Stimulated activated naive CD8-positive, alpha-beta T cell treated with anti-CD3 and anti-CD28 coated beads, Interleukin-15, Interleukin-2, amounts not matched to agents 100 ng/mL and 50 ng/mL, for 24 hours (primary cell): ENCODE measurements at regions not wholly inside any gene's neighbourhood (a gene's known extent, or its start where the extent isn't known, plus 50 kb on each side); places are given as distances from the start of the nearest gene placed in this dataset.

ENCODE experiments used
- H3K27ac Mint-ChIP-seq: one replicate; pipeline ENCODE4 v1.8.0; 2021; ENCODE audit warnings: mild to moderate bottlenecking, mixed read lengths
- H3K27me3 Mint-ChIP-seq: one replicate; pipeline ENCODE4 v1.8.0; 2021; ENCODE audit warnings: mixed read lengths
- H3K36me3 Mint-ChIP-seq: one replicate; pipeline ENCODE4 v1.8.0; 2021; ENCODE audit warnings: low read depth, mixed read lengths
- H3K4me1 Mint-ChIP-seq: one replicate; pipeline ENCODE4 v1.8.0; 2021; ENCODE audit warnings: low read depth, mixed read lengths
- H3K4me3 Mint-ChIP-seq: one replicate; pipeline ENCODE4 v1.8.0; 2021; ENCODE audit warnings: mild to moderate bottlenecking, mixed read lengths
- H3K9me3 Mint-ChIP-seq: one replicate; pipeline ENCODE4 v1.8.0; 2021; ENCODE audit warnings: mixed read lengths

- Mint-ChIP-seq H3K27me3 (no peaks in the 10 kb centered on the region), H3K36me3 (no peaks in the 10 kb centered on the region), H3K9me3 (peaks cover 3% of the 10 kb centered on the region), H3K4me1 (peaks cover 93% of the 10 kb centered on the region), H3K4me3 (no peak overlapping the region), H3K27ac (peak overlapping the region; percentile 49)
These were observed 294.2 kb upstream of the PTGER4 start for GRCh38 chr5:40385544-40385943.

DNA sequence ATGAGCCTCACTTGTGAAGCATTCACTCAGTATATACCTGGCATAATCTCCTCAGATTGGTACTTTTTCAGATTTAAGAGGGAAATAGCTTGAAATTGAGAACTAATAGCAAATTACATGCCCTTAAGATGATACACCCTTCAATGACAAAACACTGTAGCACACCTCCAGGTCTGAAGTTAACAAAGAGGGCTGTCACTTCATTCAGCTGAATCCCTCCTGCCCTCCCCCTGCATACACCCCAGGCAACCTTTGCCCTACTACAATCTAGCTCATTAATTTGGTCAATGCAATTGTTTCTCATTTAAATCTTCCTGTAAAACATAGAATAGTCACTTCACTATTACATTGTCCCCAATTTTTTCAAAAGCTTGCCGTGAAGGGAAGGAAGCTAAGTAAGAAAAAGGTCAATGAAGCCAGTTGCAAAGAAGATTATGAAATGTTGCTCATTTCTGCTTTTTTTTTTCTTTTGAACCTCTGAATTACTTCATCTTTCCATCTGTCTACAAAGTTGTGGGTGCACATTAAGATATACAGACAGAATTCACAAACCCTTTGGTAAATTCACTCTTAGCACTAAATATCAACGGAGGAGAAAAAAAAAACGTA lies 294.8 kb upstream of the PTGER4 start:
- Mint-ChIP-seq H3K9me3 (peaks cover 6% of the 10 kb centered on the region), H3K4me3 (peak overlapping the region; percentile 49), H3K36me3 (no peaks in the 10 kb centered on the region), H3K27ac (peak overlapping the region; percentile 88), H3K27me3 (no peaks in the 10 kb centered on the region), H3K4me1 (peaks cover 93% of the 10 kb centered on the region)

DNA sequence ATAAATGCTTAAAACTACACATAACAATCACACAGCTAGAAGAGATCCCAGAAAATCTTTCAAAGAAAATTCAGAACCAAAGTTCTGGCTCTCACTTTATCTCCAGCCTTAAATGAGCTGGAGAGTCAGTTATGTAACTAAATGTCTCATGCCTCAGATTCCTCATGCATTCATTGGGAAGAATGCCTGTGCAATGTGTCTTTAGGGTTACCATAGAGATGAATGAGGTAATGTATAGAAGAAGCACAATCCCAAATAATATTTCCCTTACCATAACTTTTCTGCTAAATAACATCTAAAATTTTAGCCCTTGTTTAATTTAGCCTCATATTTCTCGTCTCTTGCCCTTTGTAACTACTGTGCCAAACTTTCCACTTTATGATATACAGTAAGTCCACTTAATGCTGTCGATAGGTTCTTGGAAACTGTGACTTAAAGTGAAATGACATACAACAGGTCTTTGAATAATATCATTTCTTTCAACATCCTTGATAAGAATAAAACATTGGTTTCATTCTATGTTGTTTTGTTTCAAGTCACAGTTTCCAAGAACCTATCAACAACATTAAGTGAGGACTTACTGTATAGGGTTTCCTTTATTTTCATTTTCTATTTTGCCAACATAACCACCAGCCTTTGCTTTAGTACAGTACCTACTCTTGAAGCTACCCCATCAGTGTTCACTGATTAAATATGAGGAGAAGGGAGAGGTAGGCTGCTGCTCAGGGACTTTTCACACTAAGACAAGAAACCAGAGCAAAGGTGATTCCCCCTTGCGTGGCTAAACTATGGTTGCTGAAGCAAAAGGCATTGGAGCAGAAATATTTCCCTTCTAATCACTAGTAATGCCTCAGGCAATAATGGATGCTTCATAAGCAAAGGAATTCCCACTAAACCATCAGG lies 295.7 kb upstream of the PTGER4 start:
- H3K4me3 Mint-ChIP-seq = peak overlapping the region; percentile 49
- peaks cover 6% of the 10 kb centered on the region for H3K9me3 Mint-ChIP-seq
- no peaks in the 10 kb centered on the region for H3K36me3 Mint-ChIP-seq
- peaks cover 92% of the 10 kb centered on the region for H3K4me1 Mint-ChIP-seq
- H3K27ac Mint-ChIP-seq = peak overlapping the region; percentile 88
- no peaks in the 10 kb centered on the region for H3K27me3 Mint-ChIP-seq

GRCh38 chr5:40381676-40382363 lies 297.9 kb upstream of the PTGER4 start:
- Mint-ChIP-seq H3K4me1 (peaks cover 89% of the 10 kb centered on the region), H3K36me3 (peaks cover 6% of the 10 kb centered on the region), H3K9me3 (peaks cover 3% of the 10 kb centered on the region), H3K4me3 (no peak overlapping the region), H3K27me3 (no peaks in the 10 kb centered on the region), H3K27ac (peak overlapping the region; percentile 54)

DNA sequence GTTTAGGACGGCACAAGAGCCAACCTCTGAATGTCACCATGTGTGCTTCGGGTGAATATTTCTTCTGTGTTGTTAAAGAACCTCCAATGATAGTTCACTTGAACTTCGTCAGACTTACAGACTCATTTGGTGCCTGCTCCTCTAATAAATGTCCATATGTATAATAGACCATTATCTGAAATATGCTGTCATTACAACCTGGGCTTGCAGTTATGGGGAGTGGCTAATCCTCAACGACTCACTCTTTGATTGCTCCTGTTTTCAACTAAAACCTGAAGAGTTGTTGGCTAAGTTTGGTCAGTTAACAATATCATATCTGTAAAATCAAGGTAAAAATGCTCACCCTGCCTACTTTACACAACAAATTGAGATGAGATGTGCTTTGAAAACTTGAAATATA lies 298.7 kb upstream of the PTGER4 start:
- Mint-ChIP-seq H3K4me1 (peaks cover 87% of the 10 kb centered on the region), H3K4me3 (no peak overlapping the region), H3K9me3 (peaks cover 3% of the 10 kb centered on the region), H3K27ac (no peak overlapping the region), H3K27me3 (no peaks in the 10 kb centered on the region), H3K36me3 (peaks cover 6% of the 10 kb centered on the region)

GRCh38 chr5:40378396-40379177 lies 301.1 kb upstream of the PTGER4 start:
- Mint-ChIP-seq H3K27ac (peak overlapping the region; percentile 82), H3K36me3 (peaks cover 6% of the 10 kb centered on the region), H3K4me3 (peak overlapping the region; percentile 24), H3K9me3 (peaks cover 3% of the 10 kb centered on the region), H3K4me1 (peaks cover 65% of the 10 kb centered on the region), H3K27me3 (no peaks in the 10 kb centered on the region)

DNA sequence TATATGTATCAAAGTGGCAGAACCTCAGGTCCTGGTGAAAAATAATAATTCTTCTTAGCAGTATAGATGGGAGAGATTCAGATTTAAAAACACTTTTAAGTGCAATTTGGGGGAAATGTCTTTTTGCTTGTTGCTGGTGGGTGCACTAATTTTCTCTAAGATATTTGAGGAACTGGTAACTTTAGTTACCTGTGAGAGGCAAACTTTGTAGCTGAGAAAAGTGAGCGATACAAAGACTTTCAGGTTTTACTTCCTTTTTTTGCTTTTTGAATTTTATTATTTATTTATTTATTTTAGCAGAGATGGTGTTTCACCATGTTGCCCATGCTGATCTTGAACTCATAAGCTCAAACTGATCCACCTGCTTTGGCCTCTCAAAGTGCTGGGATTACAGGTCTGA lies 303.1 kb upstream of the PTGER4 start:
- H3K4me1 Mint-ChIP-seq = peaks cover 45% of the 10 kb centered on the region
- peaks cover 6% of the 10 kb centered on the region for H3K36me3 Mint-ChIP-seq
- no peaks in the 10 kb centered on the region for H3K27me3 Mint-ChIP-seq
- H3K9me3 Mint-ChIP-seq = peaks cover 3% of the 10 kb centered on the region
- H3K4me3 Mint-ChIP-seq = no peak overlapping the region
- H3K27ac Mint-ChIP-seq = no peak overlapping the region

DNA sequence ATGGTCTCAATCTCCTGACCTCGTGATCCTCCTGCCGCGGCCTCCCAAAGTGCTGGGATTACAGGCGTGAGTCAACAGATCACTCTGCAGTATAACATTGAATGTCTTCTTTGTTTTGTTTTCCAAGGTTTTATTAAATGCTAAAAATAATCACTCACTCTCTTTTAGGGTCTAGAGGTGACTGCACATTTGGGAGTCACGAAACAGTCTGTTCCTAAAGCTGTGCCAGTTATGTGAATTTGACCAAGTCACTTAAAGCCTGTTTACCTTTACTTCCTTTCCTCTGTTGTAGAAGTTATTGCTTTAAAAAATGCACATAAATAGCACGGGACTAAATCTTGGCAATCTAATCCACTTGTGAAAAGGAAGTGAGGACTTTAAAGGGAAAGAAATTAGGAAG lies 304.9 kb upstream of the PTGER4 start:
- H3K27me3 Mint-ChIP-seq = no peaks in the 10 kb centered on the region
- H3K27ac Mint-ChIP-seq = no peak overlapping the region

DNA sequence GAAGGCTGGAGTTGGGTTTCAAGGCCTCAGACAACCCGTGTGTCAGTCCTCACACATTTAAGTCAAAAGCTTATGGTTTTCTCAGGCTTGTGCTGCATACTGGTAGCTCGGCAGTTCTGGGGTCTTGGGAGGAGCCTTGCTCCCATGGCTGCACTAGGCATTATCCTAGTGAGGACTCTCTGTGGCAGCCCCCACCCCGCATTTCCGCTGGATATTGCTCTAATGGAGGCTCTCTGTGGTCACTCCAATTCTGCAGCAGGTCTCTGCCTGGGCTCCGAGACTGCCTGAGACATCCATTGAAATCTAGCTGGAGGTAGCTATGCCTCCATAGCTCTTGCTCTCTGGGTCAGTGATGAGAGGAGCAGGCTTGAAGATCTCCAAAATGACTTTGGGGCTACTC lies 311.5 kb upstream of the PTGER4 start:
- Mint-ChIP-seq H3K4me1 (peaks cover 18% of the 10 kb centered on the region), H3K9me3 (peaks cover 16% of the 10 kb centered on the region), H3K27me3 (no peaks in the 10 kb centered on the region), H3K4me3 (no peak overlapping the region), H3K36me3 (peaks cover under 1% of the 10 kb centered on the region), H3K27ac (no peak overlapping the region)

More for the DNA sequence above, 304.9 kb upstream of the PTGER4 start:
- Mint-ChIP-seq H3K4me1 (peaks cover 29% of the 10 kb centered on the region), H3K4me3 (no peak overlapping the region), H3K36me3 (peaks cover 6% of the 10 kb centered on the region), H3K9me3 (peaks cover 12% of the 10 kb centered on the region)

- H3K27ac Mint-ChIP-seq = no peak overlapping the region
- peaks cover 21% of the 10 kb centered on the region for H3K9me3 Mint-ChIP-seq
- peaks cover 7% of the 10 kb centered on the region for H3K36me3 Mint-ChIP-seq
- H3K4me3 Mint-ChIP-seq = no peak overlapping the region
- peaks cover 18% of the 10 kb centered on the region for H3K4me1 Mint-ChIP-seq
- H3K27me3 Mint-ChIP-seq = no peaks in the 10 kb centered on the region
These were observed 312.5 kb upstream of the PTGER4 start for GRCh38 chr5:40367255-40367654.

DNA sequence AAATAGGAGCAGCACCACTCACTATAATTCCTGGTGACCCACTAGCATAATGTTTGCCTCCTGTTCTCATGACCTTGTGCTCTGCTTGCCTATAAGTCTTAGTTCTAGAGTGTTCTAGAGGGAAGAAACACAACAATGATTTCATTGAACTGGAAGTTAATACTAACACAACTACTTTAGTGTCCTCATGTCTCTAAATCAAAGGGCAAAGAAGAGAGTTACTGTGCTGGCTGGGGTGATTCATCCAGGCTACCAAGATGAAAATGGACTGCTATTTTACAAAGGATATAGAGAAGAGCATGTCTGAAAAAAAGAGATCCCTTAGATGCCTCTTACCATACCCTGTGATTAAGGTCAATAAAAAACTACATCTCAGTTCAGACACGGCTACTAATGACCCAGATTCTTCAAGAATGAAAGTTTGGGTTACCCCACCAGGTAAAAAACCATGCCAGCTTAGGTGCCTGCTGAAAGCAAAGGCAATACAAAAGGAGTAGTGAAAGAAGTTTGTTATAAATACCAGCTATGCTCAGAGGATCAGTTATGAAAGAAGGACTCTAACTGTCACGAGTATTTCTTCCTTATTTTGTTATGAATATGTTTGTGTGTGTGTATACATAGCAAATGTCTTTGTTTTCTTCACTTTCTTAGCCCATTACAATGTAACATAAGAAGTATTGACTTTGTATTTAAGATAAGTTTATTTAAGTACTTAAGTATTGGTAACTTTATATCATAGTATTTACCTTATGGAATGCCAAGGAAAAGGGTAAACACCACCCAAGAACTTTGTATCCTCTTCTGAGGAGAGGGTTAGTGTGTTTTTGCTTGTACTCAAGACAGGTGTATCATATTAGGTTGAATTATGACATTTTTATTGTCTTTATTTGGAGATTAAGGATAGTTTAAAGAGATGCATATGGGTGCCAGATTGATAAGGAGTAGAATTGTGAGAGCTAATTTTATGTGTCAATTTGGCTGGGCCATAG lies 314.1 kb upstream of the PTGER4 start:
- H3K4me3 Mint-ChIP-seq = no peak overlapping the region
- H3K27ac Mint-ChIP-seq = no peak overlapping the region

DNA sequence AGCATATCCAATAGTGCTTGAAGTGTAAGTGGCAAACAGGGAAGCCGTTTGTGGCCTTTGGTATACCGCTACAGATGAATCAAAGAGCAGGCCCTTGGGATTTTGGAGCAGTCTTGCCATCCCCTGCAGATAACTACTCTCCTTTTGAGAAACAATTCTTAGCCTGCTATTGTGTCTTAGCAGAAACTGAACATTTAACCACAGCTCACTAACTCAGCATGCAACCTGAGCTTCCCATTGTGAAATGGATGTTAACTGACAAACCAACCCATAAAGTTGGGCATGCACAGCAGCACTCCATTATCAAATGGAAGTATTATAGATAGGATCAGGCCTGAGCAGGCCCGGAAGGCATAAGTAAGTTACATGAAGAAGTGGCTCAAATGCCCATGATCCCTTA lies 315.3 kb upstream of the PTGER4 start:
- no peak overlapping the region for H3K4me3 Mint-ChIP-seq

More for the DNA sequence above, 314.1 kb upstream of the PTGER4 start:
- H3K9me3 Mint-ChIP-seq = peaks cover 17% of the 10 kb centered on the region
- peaks cover 25% of the 10 kb centered on the region for H3K4me1 Mint-ChIP-seq
- H3K27me3 Mint-ChIP-seq = no peaks in the 10 kb centered on the region
- H3K36me3 Mint-ChIP-seq = peaks cover 7% of the 10 kb centered on the region

DNA sequence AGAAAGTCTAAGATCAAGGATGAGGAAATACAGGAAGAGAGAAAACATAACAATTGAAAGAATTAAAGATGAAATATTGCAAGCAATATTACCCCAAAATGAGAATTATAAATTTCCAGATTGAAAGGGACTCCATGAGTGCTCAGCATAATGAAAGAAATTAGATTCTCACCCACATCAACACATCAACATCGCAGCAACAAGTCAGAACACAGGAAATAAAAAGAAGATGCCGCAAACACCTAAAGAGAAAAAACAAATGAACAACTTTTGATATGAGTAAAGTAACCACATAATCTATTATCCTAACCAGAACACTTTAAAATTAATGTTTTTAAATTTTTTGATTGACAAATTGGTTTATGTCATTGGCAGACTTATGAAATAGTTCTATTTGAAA lies 318.3 kb upstream of the PTGER4 start:
- no peak overlapping the region for H3K4me3 Mint-ChIP-seq
- peaks cover 9% of the 10 kb centered on the region for H3K9me3 Mint-ChIP-seq
- peaks cover 7% of the 10 kb centered on the region for H3K36me3 Mint-ChIP-seq
- no peaks in the 10 kb centered on the region for H3K27me3 Mint-ChIP-seq
- no peak overlapping the region for H3K27ac Mint-ChIP-seq
- peaks cover 22% of the 10 kb centered on the region for H3K4me1 Mint-ChIP-seq

More for the DNA sequence above, 315.3 kb upstream of the PTGER4 start:
- peaks cover 9% of the 10 kb centered on the region for H3K9me3 Mint-ChIP-seq
- H3K27me3 Mint-ChIP-seq = no peaks in the 10 kb centered on the region
- peaks cover 7% of the 10 kb centered on the region for H3K36me3 Mint-ChIP-seq
- H3K27ac Mint-ChIP-seq = no peak overlapping the region
- H3K4me1 Mint-ChIP-seq = peaks cover 35% of the 10 kb centered on the region
